Sigmoid colon (tissue), 6 donors: ENCODE measurements at regions not wholly inside any gene's neighbourhood (a gene's known extent, or its start where the extent isn't known, plus 50 kb on each side); places are given as distances from the start of the nearest gene placed in this dataset.

Experiments used
- DNase-seq: peaks from one replicate; pipeline ENCODE4 v3.0.0-alpha.2; 2019
- H3K27ac ChIP-seq, 4 donors: fragments of 200-600 bp; sonication (generic); one replicate each; pipeline ENCODE4 v1.5.1; 2016 to 2019; ENCODE audit warnings: mild to moderate bottlenecking in 1 of 4
- H3K27me3 ChIP-seq, 3 donors: fragments of 200-600 bp; sonication (generic); one replicate each; pipeline ENCODE4 v1.5.1; 2019; ENCODE audit warnings: mild to moderate bottlenecking in 1 of 3
- H3K36me3 ChIP-seq, 4 donors: fragments of 200-600 bp; sonication (generic); one replicate each; pipeline ENCODE4 v1.5.1; 2016 to 2019
- H3K4me1 ChIP-seq, 4 donors: fragments of 200-600 bp; sonication (generic); one replicate each; pipeline ENCODE4 v1.5.1; 2017 to 2019
- H3K4me3 ChIP-seq, 4 donors: fragments of 200-600 bp; sonication (generic); one replicate each; pipeline ENCODE4 v1.5.1; 2017 to 2019; ENCODE audit warnings: mild to moderate bottlenecking in 2 of 4, moderate library complexity in 1 of 4
- H3K9me3 ChIP-seq, 4 donors: fragments of 200-600 bp in 3 of 4; sonication (generic) in 3 of 4; one replicate each; pipeline versions ENCODE4 v1.5.1 to v1.6.1; 2013 to 2019
- CTCF ChIP-seq, 4 experiments: fragments of 450-650 bp in 3 of 4; fragments of 200-600 bp in 1 of 4; IDR thresholded peaks; one replicate each; pipeline ENCODE4 v1.5.1; 2016 to 2019; ENCODE audit warnings: antibody characterized with exemption in 4 of 4, mild to moderate bottlenecking in 3 of 4, moderate library complexity in 2 of 4
- EP300 ChIP-seq, 4 donors: sonication (generic); formaldehyde crosslinking; IDR thresholded peaks; one replicate each; pipeline ENCODE4 v1.6.1; 2017; ENCODE audit warnings: antibody characterized with exemption in 4 of 4
- POLR2A ChIP-seq, 2 donors: fragments of 450-650 bp; IDR thresholded peaks; one replicate each; pipeline ENCODE4 v1.6.1; 2016; ENCODE audit warnings: antibody characterized with exemption in 2 of 2, mild to moderate bottlenecking in 2 of 2, moderate library complexity in 2 of 2
- POLR2AphosphoS5 ChIP-seq, 4 donors: sonication (generic); formaldehyde crosslinking; IDR thresholded peaks; one replicate each; pipeline ENCODE4 v1.6.1; 2017; ENCODE audit warnings: antibody characterized with exemption in 4 of 4
- WGBS, 2 donors: extraction: QIAGEN DNeasy Blood & Tissue Kit; methylation state at CpG; one replicate each; pipeline ENCODE4 v1.1.7; 2013; 5-methylcytosine and 5-hydroxymethylcytosine counted together
- intact Hi-C: fragments of 100-400 bp; cut with DNase I; formaldehyde crosslinking; loops from one replicate; pipeline ENCODE4 v1.15.1; 2023
- donor health status: healthy with polysubstance abuse.
- donor health status: healthy.

GRCh38 chr10:127805950-127806349, 69.0 kb downstream of the FOXI2 start:
- WGBS, 2 donors = 79 to 84% methylated on average over 3 of the region's 3 CpGs
- H3K4me3 ChIP-seq = no peak overlapping the region
- H3K4me1 ChIP-seq = no peaks in the 10 kb centered on the region
- H3K27me3 ChIP-seq = no peaks in the 10 kb centered on the region
- no peak for DNase-seq
- H3K36me3 ChIP-seq = no peaks in the 10 kb centered on the region
- no peak for TF ChIP-seq CTCF (IDR thresholded peaks at IDR 0.05)
- TF ChIP-seq POLR2AphosphoS5 (IDR thresholded peaks at IDR 0.05) = no peak
- TF ChIP-seq POLR2A (IDR thresholded peaks at IDR 0.05) = no peak
- TF ChIP-seq EP300 (IDR thresholded peaks at IDR 0.05) = no peak
- intact Hi-C loops = no loop called here
- no peaks in the 10 kb centered on the region for H3K9me3 ChIP-seq
- H3K27ac ChIP-seq = no peak overlapping the region

DNA sequence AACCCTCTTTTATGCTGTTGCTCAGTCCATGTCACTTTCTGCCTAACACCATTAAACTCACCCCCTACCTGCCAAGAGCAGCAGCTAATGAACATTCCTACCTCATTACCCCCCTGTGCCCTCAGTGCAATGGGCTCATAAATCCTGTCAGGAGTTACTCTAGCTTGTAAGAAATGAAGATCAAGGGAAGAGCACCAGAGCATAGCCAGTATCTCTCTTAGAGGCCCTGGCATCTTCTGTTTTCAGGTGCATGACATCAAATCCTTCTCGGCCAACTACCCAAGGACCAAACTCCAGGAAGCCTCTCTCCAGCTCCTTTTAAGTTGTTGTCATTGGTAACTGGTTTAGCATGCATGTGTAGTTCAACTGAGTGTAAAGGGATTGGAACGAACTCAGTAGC, 75.1 kb downstream of the FOXI2 start:
- no peak for DNase-seq
- WGBS, 2 donors = 53 to 79% methylated on average over 2 of the region's 2 CpGs
- no peaks in the 10 kb centered on the region for H3K4me1 ChIP-seq
- H3K9me3 ChIP-seq = no peaks in the 10 kb centered on the region
- H3K27ac ChIP-seq = no peak overlapping the region
- H3K4me3 ChIP-seq = no peak overlapping the region
- H3K36me3 ChIP-seq = no peaks in the 10 kb centered on the region
- H3K27me3 ChIP-seq = no peaks in the 10 kb centered on the region
- intact Hi-C loops = no loop called here
- TF ChIP-seq EP300 (IDR thresholded peaks at IDR 0.05) (no peak), POLR2A (IDR thresholded peaks at IDR 0.05) (no peak)

- intact Hi-C loops = no loop called here
- 13 to 29% methylated on average over 2 of the region's 2 CpGs for WGBS, 2 donors
Measured at GRCh38 chr10:127813290-127813689, 76.3 kb downstream of the FOXI2 start.

GRCh38 chr10:127815147-127815546, 77.6 kb downstream of the CLRN3 start:
- TF ChIP-seq CTCF (IDR thresholded peaks at IDR 0.05) (no peak), POLR2A (IDR thresholded peaks at IDR 0.05) (no peak), EP300 (IDR thresholded peaks at IDR 0.05) (no peak), POLR2AphosphoS5 (IDR thresholded peaks at IDR 0.05) (no peak)
- Histone ChIP-seq H3K27me3 (no peaks in the 10 kb centered on the region), H3K4me1 (no peaks in the 10 kb centered on the region), H3K27ac (no peak overlapping the region), H3K9me3 (no peaks in the 10 kb centered on the region), H3K4me3 (no peak overlapping the region), H3K36me3 (no peaks in the 10 kb centered on the region)
- WGBS, 2 donors = 75 to 81% methylated on average over 5 of the region's 5 CpGs
- no peak for DNase-seq
- intact Hi-C loops = no loop called here

More at GRCh38 chr10:127813290-127813689, 76.3 kb downstream of the FOXI2 start:
- Histone ChIP-seq H3K27ac (no peak overlapping the region), H3K36me3 (no peaks in the 10 kb centered on the region), H3K4me1 (no peaks in the 10 kb centered on the region), H3K27me3 (no peaks in the 10 kb centered on the region), H3K9me3 (no peaks in the 10 kb centered on the region), H3K4me3 (no peak overlapping the region)
- TF ChIP-seq POLR2A (IDR thresholded peaks at IDR 0.05) (no peak), CTCF (IDR thresholded peaks at IDR 0.05) (peak in 1 of 4 experiments; percentile 14)
- no peak for DNase-seq

DNA sequence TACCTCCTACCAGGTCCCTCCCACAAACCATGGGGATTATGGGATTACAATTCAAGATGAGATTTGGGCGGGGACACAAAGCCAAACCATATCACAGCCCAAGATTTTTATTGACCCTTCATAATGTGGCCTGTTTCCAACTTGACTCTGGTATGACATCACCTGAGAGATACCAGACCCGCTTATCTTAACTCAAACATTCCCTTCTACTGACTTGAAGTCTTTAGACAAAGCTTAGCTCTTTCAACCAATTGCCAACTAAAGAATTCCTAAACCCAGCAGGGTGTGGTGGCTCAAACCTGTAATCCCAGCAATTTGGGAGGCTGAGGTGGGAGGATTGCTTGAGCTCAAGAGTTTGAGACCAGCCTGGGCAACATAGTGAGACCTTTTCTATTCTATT, 67.9 kb downstream of the CLRN3 start:
- TF ChIP-seq EP300 (IDR thresholded peaks at IDR 0.05) = no peak
- TF ChIP-seq POLR2A (IDR thresholded peaks at IDR 0.05) = no peak
- TF ChIP-seq POLR2AphosphoS5 (IDR thresholded peaks at IDR 0.05) = no peak
- no peak for TF ChIP-seq CTCF (IDR thresholded peaks at IDR 0.05)
- Histone ChIP-seq H3K9me3 (peaks cover 0 to 6% (median 1%) of the 10 kb centered on the region in 4 donors), H3K4me3 (no peak overlapping the region), H3K4me1 (no peaks in the 10 kb centered on the region), H3K27ac (no peak overlapping the region), H3K27me3 (no peaks in the 10 kb centered on the region), H3K36me3 (no peaks in the 10 kb centered on the region)
- WGBS, 2 donors = 19 to 58% methylated on average over 2 of the region's 2 CpGs
- no peak for DNase-seq
- intact Hi-C loops = no loop called here
